GM18870 (cell line): ENCODE measurements at regions not wholly inside any gene's neighbourhood (a gene's known extent, or its start where the extent isn't known, plus 50 kb on each side); places are given as distances from the start of the nearest gene placed in this dataset.
A peak's percentile ranks its signal among the peaks of the same experiment; 100 is the strongest.
"Not testable (repeated sequence)": the region's sequence is repeated elsewhere in the genome, so short reads cannot be mapped to it uniquely, and the experiment has no call there.

ENCODE experiments used
- ATAC-seq: cut with Tn5 transposase; IDR thresholded peaks from one replicate; pipeline ENCODE4 v1.9.1; 2021; ENCODE audit warnings: moderate library complexity; ENCODE audit not compliant: unreplicated experiment

DNA sequence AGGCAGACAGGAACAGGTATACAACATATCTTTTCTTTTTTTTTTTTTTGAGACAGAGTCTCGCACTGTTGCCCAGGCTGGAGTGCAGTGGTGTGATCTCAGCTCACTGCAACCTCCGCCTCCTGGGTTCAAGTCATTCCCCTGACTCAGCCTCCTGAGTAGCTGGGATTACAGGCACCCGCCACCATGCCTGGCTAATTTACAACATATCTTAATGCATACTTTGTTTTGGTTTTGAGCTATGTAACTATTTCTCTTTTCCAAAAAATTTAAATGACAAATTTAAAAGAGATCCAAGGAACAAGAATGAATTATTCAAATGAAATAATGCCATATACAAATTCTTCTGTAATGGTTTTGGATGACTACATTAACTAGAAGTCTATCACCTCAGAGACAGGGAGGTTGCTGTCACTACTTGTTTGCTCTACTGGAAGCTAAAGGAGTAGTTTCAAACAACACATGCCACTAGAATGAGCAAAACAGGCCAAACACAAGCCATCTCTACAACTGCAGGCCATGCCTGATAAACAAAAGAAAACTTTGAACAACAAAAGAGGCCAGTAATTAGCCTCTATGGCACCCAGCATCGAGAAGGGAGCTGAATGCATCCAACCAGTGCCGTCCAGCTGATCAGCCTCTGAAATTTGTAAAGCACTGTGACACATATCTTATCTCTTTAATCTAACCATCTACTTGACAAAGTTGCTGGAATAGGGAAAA lies 133.6 kb upstream of the VOPP1 start:
- ATAC-seq, result not testable (repeated sequence)

GRCh38 chr7:55702831-55703230 lies 130.5 kb upstream of the VOPP1 start:
- not testable (repeated sequence) for ATAC-seq

GRCh38 chr7:55699450-55699842 lies 127.1 kb upstream of the VOPP1 start:
- not testable (repeated sequence) for ATAC-seq

GRCh38 chr7:55698607-55699449 lies 126.5 kb upstream of the VOPP1 start:
- peak; percentile 86 for ATAC-seq

DNA sequence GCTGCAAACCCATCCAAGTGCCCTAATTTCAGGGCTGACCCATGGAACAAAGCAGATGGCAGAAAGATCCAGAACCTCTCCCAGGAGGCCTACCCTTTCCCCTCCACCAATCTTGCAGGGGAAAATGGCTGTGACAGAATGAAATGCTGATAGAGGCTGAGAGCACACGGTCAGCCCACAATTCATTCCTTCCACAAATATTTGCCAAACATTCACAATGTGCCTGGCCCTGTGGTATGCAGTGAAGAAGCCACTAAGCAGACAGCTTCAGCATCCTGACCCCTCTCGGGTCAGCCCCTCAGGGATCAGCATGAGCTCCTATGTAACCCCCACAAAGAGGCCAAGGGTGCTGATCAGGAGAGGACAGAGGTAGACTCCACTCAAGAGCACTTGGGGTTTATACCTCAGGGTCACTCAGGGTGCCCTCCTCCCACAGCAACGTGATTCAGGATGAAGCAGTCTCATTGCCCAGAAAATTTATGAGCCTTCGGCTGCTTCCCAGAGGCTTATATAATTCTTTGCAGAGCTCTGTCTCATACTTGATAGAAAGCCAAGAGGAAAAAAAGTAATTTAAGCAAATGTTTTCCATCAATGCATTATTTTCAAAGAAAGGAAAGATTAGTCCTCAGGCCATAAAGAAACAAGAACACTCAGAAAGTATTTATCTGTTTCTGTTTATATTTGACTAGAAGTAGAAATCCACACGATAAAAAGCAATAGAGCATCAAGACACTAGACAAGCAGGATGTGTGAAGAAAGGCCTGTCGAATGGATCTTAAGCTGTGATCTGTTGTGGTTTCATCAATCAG lies 123.8 kb upstream of the VOPP1 start:
- ATAC-seq, result not testable (repeated sequence)

DNA sequence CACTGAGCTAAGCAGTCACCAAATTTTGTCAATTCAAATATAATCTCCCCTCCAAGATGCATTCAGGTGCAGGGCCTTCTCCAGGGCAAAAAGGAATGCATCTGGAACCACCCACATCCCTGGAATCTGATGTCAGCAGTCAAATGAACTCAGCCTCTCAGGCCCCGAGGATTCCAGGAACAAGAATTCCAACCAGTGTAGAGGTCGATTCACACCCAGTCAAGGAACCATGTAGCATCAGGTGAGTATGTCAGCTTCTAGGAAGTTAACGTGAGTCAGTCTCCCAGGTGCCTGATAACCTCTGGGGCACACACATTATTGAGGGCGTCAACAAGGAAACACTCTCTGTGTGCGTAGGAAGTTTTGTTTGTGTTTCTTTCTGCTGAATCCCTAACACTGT lies 122.2 kb upstream of the VOPP1 start:
- not testable (repeated sequence) for ATAC-seq

GRCh38 chr7:55688684-55689681 lies 116.7 kb upstream of the VOPP1 start:
- ATAC-seq, result not testable (repeated sequence)

GRCh38 chr7:55688261-55688660 lies 116.0 kb upstream of the VOPP1 start:
- ATAC-seq, result not testable (repeated sequence)

- not testable (repeated sequence) for ATAC-seq
Measured at GRCh38 chr7:55687252-55687651, 115.0 kb upstream of the VOPP1 start.

DNA sequence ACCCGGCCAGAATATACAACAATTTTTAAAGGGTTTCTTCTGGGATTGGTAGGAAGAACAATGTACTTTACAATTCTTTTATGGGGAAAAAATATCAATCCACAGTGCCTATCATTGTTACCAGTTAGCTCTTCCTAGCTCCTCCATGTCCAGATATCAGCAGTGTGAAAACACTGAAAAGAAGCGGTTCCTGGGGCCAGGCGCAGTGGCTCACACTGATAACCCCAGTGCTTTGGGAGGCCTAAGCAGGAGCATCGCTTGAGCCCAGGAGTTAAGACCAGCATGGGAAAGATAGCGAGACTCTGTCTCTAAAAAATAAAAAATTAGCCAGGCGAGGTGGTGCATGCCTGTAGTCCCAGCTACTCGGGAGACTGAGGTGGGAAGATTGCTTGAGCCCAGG lies 114.5 kb upstream of the VOPP1 start:
- not testable (repeated sequence) for ATAC-seq

DNA sequence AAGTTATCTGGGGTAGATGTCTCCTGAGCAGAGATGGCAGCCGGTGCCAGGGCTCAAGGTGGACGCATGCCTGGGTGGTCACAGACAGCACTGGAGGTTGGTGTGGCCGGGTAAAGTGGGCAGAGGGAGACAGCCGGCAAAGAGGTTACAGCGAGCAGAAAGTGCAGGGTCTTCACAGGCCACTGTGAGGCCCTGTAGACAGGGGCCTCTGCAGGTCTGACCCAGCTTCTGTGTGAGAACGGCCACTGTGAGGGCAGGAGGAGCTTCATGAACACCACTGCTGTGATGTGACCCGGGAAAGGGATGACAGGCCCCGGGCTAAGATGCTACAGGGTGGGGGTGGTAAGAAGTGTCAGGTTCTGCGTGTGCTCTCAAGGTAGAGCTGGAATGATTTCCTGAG lies 111.2 kb upstream of the VOPP1 start:
- not testable (repeated sequence) for ATAC-seq

DNA sequence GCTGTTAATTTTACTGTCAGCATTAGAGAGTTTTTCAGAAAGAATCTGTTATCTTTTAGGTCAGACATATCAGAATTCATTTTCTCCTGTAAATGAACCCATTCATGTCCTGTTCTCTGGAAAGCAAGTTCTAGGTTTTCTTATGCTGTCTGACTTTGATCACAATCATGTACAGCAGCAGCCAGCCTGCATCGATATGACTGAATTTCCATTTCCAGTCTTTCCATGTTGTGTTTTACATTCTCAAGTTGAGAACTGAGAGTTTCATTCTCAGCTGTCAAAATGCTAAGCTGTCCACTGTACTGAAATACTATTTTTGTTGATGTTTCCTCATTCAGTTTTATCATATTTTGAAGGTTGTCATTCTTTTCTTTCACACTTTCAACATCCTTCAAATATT lies 103.3 kb upstream of the VOPP1 start:
- not testable (repeated sequence) for ATAC-seq

GRCh38 chr7:55673525-55673924 lies 101.2 kb upstream of the VOPP1 start:
- not testable (repeated sequence) for ATAC-seq

GRCh38 chr7:55672084-55672483 lies 99.8 kb upstream of the VOPP1 start:
- ATAC-seq, result not testable (repeated sequence)

- ATAC-seq, result no peak
Measured at GRCh38 chr7:55657654-55658053, 85.4 kb upstream of the VOPP1 start.

GRCh38 chr7:55651057-55651456 lies 78.8 kb upstream of the VOPP1 start:
- no peak for ATAC-seq

- ATAC-seq, result no peak
Measured at GRCh38 chr7:55649238-55649637, 76.9 kb upstream of the VOPP1 start.

DNA sequence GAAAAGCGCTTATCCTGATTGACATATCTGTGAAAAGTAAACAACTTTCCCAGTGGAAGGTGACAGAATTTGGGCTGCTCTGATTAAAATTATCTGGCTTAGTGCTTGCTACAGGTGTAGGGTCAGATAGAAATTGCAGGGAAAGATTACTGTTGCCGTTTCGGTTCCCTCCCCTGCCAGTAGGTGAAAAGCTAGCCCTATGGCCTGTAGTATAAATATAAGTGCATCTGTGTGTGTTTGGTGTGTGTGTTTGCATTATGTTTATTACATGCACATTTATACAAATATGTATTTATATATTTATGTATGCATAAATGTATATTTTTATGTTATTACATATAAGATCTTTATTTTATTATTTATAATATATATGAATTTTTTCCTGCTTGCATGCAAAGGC lies 72.3 kb upstream of the VOPP1 start:
- no peak for ATAC-seq

DNA sequence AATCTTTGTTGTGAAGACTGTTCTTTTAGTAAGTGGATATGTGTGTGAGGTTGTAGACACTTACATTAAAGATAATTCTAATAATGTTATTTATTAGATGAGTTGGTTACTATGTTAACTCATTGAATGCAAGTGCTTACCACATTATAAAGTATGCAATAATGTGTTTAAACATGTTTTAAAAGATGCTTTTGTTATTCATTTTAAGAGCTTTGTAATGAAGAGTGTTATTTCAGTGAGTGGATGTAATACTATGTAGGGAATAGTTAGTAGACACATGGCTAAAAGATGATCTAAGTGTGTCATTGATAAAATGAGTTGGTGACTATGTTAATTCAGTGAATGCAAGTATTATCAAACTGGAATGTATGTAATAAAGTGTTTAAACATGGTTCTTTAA lies 70.0 kb upstream of the VOPP1 start:
- peak; percentile 9 for ATAC-seq

DNA sequence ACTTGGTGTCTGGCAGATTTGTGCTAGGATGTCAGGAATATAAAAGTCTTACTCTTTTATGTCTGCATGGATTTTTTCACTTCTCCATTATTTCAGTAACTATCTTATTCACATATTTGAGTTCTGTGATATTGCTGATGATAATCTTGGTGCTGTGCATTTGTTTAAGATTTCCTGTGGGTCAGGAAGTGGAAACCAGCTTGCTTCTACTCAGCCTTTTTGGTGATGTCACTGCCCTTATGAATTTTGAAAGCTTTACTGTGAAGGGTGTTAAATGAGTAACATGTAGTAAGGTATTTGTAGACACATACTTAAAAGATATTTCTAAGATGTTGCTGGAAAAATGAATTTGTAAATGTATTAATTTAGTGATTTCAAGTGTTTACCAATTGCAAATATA lies 69.5 kb upstream of the VOPP1 start:
- peak; percentile 89 for ATAC-seq
